CD4-positive, alpha-beta T cell treated with Interleukin-15 for 4 hours (primary cell): ENCODE measurements at regions not wholly inside any gene's neighbourhood (a gene's known extent, or its start where the extent isn't known, plus 50 kb on each side); places are given as distances from the start of the nearest gene placed in this dataset.

Experiments used
- DNase-seq: peaks from one replicate; pipeline ENCODE4 v3.0.0-alpha.2; 2020; ENCODE audit warnings: low spot score

DNA sequence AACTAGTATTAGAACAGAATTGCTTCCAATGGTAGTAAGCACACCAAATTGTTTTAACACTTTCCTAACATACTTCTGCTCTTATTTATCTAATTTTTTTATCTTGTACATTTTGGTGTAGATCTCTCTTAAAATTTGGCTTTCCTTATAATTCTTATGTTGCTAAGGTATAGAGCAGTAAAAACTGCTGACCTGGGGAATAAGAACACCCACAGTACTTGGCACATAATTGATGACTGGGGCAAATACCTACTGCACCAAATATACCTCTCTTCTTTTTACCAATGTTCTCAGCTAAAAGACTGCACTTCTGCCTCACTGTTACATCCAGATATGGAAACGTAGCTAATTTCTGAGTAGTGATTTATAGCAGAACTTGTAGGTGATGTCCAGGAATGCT is 642.2 kb downstream of the LIG4 start:
- DNase-seq = no peak

DNA sequence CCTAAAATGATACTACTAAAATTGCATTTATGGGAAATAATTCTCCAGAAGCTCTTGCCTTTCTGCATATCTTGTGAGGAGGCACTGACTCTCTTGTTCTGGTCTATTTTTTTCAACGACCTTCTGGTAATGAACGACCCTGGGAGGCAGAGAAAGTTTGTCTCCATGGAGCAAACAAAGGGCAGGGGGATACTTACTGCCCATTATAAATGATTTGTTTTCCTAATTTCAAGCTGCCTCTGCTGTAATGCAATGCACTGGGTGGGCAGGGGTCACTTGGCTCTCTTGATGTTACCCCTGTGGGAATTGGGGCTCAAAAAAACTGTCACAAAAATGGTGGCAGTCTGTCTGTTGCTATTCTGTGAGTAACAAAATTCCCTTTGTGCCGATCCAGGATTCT is 643.2 kb downstream of the LIG4 start:
- no peak for DNase-seq

DNA sequence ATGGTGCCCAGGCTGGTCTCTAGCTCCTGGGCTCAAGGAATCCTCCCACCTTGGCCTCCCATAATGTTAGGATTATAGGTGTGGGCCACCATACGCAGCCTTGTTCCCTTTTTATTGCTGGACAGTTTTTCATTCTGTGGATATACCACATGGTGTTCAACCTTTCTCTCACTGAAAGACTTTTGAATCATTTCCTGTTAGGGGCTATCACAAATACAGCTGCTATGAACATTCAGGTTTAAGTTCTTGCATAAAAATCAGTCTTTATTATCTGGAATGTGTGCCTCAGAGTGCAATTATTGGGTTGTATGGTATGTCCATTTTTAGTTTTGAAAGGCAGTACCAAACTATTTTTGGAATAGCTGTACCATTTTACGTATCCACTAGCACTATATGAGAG is 647.2 kb downstream of the LIG4 start:
- no peak for DNase-seq

DNA sequence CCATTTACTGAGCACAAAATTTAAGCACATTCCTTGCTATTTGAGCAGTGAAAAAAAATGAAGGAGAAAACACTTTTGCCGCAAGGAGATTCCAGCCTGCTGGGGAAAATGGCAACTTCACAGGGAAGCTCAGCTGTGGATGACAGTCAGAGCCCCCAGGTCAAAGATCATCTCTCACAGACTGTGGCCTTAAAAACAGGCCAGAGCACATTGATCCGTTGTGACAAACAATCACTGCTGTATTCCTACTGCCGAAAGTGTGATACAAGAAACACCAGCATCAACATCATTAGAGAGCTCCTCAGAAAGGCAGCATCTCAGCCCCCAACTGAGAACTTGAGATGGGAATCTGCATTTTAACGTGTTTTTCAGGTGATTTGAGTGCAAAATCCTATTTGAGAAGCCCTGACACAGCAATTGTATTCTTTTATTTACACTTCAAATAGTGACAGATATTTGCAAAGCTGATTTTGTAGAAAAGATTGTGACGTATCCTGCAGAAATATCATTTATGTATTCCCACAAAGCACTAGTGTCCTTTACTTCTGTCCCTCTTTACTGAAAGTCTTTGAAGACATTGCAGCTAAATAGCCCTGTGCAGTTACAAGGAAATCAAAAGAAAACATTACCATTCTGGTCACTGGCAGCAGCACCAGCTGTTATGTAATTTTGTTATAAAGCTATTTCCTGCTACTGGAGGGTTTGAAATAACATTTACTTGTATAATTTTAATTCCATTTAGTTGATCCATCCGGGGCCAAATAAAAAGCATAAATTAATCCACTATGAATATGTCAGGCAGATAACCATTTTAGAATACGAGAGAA is 652.0 kb downstream of the LIG4 start:
- DNase-seq = no peak

DNA sequence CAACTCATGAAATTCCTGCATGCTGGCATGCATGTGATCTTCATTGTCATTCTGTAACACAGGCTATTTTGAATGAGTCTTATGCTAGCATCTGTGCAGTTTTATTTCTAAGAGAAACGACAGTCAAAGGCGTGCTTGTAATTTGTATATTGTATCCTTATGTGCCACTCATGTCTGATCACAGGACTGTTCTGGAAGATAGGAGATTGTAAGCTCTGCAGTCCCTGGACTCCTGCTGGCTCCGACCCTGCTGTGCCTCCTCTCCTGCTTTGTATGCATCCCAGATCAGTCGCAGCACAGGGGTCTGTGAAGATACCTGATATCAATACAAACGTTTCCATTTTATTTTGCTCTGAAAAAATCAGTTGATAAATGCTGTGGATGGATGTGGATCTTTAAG is 653.1 kb downstream of the LIG4 start:
- no peak for DNase-seq

DNA sequence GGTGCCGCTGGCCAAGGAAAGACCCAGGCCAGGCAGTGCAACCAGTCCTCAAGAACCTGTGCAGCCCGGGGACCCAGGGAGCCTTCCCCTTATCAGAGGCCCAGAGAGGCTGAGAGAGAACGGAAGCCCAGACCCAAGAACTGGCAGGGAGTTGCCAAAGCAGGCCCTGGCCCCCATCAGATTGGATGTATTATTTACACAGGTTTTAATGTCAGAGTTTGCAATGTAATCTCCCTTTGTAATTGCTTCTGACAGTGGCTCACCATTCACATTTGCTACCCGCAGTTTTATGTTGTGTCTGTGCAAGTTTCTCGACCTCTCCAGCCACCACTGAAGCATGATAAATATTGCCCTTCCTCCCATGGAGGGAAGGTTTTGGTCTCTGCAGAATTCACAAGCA is 660.9 kb downstream of the LIG4 start:
- DNase-seq = no peak

DNA sequence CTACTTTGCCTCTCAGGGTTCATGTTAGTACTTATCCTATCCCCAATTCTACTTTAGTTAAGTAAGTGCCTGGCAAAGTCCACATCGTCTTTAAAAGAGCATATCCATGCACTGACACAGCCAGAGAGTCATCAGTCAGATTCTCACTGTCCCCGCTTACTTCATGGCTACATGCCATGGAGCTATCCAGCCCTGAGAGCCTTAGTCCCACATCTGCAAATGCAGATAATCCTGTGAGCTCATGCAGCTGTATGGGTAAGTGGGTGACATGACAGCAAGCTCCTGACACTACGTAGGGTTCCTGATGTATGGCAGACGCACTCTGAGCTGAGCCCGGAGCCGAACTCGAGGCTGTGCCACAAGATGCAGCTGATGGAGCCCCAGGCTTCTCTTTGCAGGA is 661.5 kb downstream of the LIG4 start:
- DNase-seq = no peak

DNA sequence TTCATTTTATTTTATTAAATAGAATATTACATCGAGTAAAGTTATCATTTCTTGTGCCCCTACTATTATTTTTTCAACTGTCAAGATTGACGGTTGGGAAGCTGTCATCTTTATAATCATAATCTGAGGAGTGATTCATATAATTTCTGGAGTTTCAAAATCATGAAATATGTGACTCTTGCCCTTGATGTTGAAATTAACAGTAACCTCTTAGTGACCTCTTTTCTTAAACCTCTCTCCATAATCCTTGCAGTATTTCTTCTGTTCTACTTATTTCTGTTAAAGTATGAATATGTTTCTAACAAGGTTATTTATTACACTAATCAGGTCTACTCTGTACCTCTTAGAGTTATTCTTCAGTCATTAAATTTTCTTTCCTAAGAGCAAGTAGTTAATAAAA is 663.8 kb downstream of the LIG4 start:
- DNase-seq = no peak

DNA sequence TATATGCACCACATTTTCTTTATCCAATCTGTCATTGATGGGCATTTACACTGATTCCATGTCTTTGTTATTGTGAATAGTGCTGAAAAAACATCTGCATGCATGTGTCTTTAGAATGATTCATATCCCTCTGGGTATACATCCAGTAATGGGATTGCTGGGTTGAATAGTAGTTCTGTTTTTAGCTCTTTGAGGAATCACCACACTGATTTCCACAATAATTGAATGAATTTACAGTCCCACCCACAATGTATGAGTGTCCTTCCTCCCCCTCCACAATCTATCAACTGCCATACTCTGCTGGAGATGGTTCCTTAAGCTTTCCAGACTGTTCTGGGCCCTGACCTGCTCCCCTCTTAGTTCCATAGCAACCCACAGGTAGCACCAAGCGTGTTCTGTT is 667.0 kb downstream of the LIG4 start:
- DNase-seq = no peak

DNA sequence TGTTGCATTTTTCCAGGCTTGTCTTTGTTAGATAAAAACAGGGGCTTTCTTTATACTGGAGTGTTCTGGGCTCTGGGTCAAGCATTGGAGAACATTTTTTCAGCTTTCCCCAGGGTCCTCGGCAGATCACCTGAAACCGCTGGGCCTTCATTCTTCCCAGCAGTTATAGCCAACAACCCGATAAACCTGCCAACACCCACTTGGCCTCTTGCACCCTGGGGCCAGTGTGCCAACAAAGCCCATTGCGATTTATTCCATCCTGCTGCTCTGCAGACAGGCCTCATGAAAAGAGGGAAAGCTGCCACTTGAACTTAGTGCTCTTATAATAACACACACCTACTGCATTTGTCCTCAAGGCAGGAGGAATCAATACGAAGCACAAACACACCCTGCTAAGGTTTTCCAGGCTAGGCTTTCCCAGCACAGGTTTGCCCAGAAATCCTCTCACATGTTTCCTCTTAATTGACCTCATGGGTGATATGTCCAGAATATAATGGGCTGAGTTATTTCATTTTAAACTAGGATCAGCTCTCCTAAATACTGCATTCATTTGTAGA is 669.3 kb downstream of the LIG4 start:
- DNase-seq = no peak

DNA sequence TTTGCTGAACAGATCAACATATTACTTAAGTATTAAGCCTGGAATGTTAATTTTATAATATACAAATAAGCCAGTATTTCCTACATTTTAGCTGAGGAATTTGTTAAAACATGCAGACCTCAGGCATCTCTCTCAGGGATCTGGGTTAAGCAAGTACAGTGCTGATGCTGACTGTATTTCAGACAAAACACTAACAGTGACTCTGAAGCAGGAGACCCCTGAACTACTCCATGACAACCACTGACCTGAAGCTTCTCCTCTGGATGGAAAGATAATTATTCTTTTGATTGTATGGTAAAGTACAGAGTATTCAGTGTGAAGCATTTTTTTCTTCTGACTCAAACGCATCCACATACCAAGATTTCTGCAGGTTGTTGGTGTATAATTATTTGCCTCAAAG is 680.8 kb downstream of the LIG4 start:
- DNase-seq = no peak

DNA sequence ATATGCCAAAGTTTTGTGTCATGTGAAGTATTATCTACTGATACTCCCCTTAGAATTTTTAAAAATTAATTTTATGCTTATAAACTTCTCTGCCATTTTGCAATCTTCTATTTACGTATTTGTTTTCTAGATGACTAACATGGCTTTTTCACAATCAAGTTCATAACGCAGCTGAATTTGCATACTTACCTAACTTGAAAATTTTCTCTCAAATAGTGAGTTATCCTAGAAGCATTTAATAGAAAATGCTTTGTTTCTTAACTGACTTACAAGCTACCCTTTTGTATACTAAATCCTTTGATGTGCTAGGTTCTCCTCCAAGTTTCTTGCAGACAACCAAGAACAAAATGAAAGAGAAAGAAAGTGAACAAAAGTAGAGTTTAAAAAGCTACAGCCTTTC is 683.5 kb downstream of the LIG4 start:
- no peak for DNase-seq

DNA sequence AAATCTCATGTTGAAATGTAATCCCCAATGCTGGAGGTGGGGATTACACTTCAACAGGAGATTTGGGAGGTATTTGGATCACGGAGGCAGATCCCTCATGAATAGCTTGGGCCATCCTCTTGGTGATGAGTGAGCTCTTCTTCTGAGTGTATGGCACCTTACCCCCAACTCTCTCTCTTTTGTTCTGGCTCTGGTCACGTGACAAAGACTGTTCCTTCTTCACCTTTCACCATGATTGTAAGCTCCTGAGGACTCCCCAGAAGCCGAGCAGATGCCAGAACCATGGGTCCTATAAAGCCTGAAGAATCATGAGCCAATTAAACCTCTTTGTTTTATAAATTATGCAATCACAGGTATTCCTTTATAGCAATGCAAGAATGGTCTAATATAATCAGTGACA is 684.2 kb downstream of the LIG4 start:
- DNase-seq = no peak

DNA sequence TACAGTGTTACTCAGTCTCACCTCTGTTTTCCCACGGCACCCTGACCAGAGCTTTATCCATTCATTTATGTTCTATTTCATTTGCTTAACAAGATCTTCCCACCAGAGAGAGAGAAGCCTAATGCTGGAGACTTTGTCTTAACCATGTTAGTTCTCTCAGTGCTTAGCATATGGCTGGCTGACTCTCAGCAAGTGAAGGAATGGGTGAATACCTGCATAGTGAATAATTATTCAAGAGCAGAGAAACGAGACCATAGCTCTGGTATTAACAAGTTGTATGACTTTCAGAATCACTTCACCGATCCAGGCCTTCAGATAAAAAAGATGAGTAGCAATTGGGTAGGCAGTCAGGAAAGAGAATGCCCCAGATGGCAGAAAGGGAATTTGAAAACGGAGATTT is 686.3 kb downstream of the LIG4 start:
- no peak for DNase-seq

DNA sequence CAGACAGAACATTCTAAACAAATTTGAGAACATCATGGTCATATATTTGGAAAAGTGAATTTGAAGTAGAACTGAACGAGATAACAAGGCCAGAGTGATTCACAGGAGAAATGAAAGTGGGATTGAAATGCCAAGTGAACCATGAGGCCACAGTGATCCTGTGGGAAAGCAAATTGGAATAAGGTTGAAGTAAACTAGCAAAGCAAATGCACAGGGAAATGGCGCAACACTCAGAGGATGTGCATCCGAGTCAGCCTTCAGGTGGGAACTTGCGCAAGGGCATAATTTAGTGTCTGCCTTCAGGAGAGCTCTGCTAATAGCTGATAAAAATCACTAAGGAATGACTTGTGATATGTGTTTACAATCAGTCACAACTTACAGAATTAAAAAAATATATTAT is 696.6 kb downstream of the LIG4 start:
- DNase-seq = no peak

DNA sequence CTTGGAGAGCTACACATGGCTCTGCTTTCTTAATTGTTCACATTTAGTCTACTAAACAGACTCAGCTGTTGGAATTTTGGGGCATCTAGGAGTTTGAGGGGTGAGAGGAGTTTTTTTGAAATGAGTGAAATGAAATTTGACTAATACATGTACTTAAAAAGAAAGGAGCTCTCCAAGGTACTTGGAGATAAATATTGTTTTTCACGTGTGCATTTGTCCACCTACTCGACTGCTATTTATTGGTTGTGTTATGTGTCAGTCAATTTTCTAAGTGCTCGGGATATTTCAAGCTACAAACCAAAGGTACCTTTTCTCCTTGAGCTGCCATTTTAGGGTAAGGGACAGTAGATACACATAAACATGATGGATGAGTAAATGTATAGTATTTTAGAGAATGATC is 697.0 kb downstream of the LIG4 start:
- DNase-seq = no peak

DNA sequence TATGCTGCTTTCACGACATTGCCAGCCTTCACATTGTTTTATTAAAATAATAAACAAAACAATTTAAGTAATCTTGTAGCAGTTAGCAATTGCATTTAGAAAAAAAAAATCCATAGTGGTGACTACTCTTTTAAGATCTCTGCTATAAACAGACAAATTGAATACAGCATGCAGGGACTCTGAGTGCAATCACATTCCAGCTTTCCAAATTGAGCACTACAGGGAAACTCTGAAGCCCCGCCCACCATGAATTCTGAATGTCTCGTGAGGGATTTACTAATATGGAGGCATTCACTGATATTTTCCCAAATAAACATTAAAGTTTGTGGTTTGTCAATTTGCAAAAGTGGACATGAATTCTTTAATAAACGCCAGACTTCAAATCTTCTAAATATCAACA is 698.8 kb downstream of the LIG4 start:
- DNase-seq = no peak

DNA sequence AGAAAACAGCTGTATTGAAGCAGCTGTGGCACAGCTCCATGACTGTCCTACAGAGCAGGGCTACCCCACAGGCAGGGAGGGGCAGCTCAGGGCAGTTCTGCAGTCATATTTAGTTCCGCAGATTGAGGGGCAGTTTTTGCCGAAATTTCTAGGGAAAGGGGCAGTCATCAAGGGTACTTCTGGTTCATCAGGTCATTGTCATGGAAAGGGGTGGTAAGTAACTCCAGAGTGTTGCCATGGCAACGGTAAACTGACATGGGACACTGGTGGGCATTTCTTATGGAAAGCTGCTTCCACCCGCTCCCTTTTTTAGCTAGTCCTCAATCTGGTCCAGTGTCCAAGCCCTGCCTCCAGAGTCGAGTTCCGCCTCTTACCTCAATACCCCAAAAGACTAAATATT is 702.8 kb downstream of the LIG4 start:
- no peak for DNase-seq

DNA sequence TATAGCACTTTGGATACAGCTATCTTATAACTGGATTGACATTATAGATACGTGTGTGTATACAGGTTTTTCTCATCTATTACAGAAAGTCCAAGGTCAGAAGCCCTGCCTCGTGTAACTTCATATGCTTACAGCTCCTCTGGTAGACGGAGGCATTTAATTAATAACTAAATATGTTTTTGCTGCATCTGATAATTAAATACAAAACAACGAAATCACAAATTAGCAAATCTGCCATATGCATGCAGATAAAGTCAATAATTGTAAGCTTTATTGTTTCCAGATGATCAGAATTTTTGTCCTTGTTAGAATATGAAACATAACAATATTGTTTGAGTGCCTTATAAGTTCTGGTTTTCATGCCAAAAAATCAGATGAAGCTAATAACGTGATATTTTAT is 717.7 kb downstream of the LIG4 start:
- no peak for DNase-seq

DNA sequence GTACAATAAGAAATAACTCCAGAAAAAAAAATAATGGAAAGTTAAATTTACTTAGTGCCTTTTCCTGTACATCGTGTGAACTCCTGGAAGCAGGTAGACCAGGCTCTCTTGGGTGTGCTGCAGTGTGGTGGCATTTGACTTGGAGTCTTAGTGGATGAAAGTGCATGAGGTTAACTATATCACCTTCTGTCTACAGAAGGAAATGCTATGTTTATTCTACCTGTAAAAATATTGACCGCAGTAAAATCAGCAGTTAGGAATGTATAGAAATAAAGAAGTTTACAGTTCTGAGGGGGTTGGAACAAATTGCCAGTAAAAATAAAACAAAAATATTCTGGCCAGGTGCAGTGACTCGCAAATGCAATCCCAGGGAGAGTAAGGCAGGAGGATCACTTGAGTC is 722.1 kb downstream of the LIG4 start:
- no peak for DNase-seq

DNA sequence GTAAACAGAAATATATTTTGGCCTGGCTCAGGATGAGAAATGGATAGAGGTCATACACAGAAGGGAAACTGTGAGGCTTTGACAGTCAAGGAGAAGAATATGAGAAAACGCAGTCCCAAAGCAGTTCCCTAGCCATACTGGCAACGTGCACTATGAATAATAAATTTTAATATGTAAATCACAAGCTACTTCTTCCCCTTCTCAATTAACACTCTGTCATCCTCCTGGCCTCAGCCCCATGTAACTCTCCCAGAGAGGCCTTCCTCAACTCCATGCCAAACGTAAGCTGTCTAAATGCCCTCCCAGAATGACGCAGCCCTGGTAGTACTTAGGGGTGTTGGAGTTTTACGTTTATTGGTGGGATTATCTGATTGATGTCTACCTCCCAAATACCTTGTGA is 732.6 kb downstream of the LIG4 start:
- DNase-seq = no peak

DNA sequence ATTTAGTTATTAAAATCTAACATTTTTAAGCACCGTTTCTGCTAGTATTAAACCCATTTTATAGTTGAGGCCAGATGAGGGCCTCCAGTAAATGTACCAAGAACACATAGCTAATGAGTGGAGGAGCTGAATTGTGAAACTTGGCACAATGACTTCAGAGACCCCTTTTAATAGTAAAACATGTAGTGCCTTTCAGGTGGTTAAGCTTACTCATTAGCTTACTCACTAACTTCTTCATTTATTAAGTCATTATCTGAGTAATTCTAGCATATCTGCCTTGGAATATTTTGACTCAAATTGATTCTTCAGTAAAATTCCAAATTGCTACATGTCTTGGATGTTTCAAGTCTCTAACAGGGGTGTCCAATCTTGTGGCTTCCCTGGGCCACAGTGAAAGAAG is 735.2 kb downstream of the LIG4 start:
- no peak for DNase-seq

DNA sequence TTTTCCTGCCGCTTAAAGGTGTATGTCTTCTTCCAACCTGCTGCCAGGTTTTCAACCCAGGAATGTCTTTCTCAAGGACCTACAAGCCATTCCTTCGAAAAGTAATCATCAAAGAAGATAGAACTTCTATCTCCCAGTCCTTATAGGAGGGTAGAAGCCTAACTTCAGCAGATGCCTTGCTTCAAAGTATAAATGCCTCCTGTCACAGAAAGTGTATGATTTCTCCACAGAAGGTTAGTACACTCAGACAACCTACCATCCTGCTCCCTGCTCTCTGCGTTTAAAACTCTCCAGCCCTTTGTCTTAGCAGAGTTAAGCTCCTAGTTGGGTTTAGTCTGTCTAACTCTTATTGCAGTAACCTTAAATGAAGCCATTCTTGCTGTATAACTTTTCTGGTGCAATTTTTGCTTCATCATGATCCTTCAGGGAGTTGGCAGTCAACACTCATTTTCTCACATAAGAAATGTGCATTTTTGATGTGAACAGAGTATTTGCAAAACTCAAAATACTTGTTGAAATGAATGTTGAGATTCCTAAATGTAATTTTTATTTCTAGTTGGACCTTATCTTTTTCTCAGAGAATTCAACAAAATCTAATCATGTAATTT is 737.5 kb downstream of the LIG4 start:
- no peak for DNase-seq
